ENCODE measurements at regions not wholly inside any gene's neighbourhood (a gene's known extent, or its start where the extent isn't known, plus 50 kb on each side); places are given as distances from the start of the nearest gene placed in this dataset.

DNA sequence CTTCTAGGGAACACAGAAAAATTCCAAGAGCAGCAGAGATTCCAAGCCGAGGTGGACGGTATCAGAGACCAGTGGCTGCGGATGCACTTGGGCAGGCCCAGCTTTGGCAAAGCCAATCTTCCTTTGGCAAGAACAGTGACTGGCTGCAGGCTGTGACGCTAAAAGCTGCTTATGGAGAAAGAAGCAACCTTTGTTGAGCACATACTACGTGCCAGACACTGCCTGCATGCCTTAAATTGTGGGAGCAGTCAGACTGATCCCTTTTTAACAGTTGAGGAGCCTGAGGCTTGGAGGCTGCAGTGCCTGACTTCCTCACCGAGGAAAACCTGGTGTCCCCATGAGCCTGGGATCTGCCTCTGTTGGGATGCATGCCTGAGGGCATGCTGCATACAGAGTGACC, 69.0 kb upstream of the AMZ2 start:
- Mint-ChIP-seq H3K9me3 (no peaks in the 10 kb centered on the region), H3K27ac (ENCODE audit: low read depth) (no peak overlapping the region), H3K4me1 (peaks cover 22% of the 10 kb centered on the region), H3K27me3 (no peaks in the 10 kb centered on the region), H3K4me3 (no peak overlapping the region), H3K36me3 (ENCODE audit: insufficient read depth) (peaks cover 25% of the 10 kb centered on the region)
- no peak for ATAC-seq (replicated peaks; ENCODE audit: extremely low read depth, poor library complexity, severe bottlenecking)
- DNase-seq (ENCODE audit: low spot score in 2 of 2): no peak

GRCh38 chr17:68179236-68179925, 68.5 kb upstream of the AMZ2 start:
- Mint-ChIP-seq H3K4me1 (peaks cover 28% of the 10 kb centered on the region), H3K9me3 (no peaks in the 10 kb centered on the region), H3K36me3 (ENCODE audit: insufficient read depth) (peaks cover 28% of the 10 kb centered on the region), H3K27ac (ENCODE audit: low read depth) (no peak overlapping the region), H3K4me3 (no peak overlapping the region), H3K27me3 (no peaks in the 10 kb centered on the region)
- DNase-seq (ENCODE audit: low spot score in 2 of 2) (no peak), ATAC-seq (replicated peaks; ENCODE audit: extremely low read depth, poor library complexity, severe bottlenecking) (no peak)

DNA sequence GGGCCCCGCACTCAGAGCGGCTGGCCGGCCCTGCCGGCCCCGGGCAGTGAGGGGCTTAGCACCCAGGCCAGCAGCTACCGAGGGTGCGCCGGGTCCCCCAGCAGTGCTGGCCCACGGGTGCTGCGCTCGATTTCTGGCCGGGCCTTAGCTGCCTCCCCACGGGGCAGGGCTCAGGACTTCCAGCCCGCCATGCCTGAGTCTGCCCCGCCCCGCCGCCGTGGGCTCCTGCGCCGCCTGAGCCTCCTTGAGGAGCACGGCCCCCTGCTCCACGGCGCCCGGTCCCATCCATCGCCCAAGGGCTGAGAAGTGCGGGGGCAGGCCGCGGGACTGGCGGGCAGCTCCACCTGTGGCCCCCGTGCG, 67.9 kb upstream of the AMZ2 start:
- Mint-ChIP-seq H3K36me3 (ENCODE audit: insufficient read depth) (peaks cover 30% of the 10 kb centered on the region), H3K4me3 (peak overlapping the region; percentile 89), H3K27ac (ENCODE audit: low read depth) (peak overlapping the region; percentile 96), H3K9me3 (no peaks in the 10 kb centered on the region), H3K27me3 (no peaks in the 10 kb centered on the region), H3K4me1 (peaks cover 33% of the 10 kb centered on the region)
- DNase-seq (ENCODE audit: low spot score in 2 of 2) (no peak), ATAC-seq (replicated peaks; ENCODE audit: extremely low read depth, poor library complexity, severe bottlenecking) (no peak)

DNA sequence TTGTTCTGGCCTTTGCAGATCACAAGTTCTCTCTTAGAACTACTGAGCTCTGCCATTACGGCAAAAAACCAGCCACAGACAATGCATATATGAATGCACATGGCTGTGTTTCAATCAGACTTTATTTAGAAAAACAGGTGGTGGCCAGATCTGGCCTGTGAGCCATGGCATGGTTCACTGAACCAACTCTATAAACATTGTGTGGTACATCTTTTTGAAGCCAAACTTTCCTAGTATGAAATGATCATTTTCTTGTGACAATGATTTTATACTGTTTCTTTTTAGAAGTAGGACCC, 65.9 kb upstream of the AMZ2 start:
- H3K36me3 Mint-ChIP-seq (ENCODE audit: insufficient read depth): peaks cover 33% of the 10 kb centered on the region
- peak overlapping the region; percentile 96 for H3K27ac Mint-ChIP-seq (ENCODE audit: low read depth)
- no peak for DNase-seq (ENCODE audit: low spot score in 2 of 2)
- no peak for ATAC-seq (replicated peaks; ENCODE audit: extremely low read depth, poor library complexity, severe bottlenecking)
- no peaks in the 10 kb centered on the region for H3K9me3 Mint-ChIP-seq
- no peaks in the 10 kb centered on the region for H3K27me3 Mint-ChIP-seq
- H3K4me3 Mint-ChIP-seq: peak overlapping the region; percentile 89
- H3K4me1 Mint-ChIP-seq: peaks cover 43% of the 10 kb centered on the region

GRCh38 chr17:68182940-68183551, 64.8 kb upstream of the AMZ2 start:
- ATAC-seq (replicated peaks; ENCODE audit: extremely low read depth, poor library complexity, severe bottlenecking): peak; percentile 63
- DNase-seq (ENCODE audit: low spot score in 2 of 2): peak in 1 of 2 donors; percentile 66
- Mint-ChIP-seq H3K36me3 (ENCODE audit: insufficient read depth) (peaks cover 40% of the 10 kb centered on the region), H3K27me3 (no peaks in the 10 kb centered on the region), H3K4me3 (peak overlapping the region; percentile 89), H3K27ac (ENCODE audit: low read depth) (peak overlapping the region; percentile 96), H3K9me3 (no peaks in the 10 kb centered on the region), H3K4me1 (peaks cover 53% of the 10 kb centered on the region)

DNA sequence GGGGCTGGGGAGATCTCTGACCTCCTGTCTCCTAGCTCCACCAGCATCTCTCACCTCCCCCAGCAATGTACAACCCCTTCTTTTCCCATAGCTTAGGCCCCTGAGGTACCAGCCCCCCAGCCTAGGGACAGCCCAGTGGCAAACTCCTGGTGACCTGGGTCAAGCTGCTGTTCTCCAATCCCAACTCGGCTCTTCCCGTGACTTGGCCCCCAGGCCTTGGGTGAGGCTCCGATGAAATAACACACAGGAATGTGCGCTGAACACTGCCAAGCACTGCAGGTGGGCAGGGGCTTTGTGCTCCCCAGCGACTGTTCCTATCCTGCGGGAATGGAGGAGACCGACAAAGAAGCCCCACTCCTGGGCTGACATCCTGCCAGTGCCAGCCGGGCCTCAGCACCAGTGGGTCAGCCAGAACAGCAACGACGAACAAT, 63.7 kb upstream of the AMZ2 start:
- Mint-ChIP-seq H3K9me3 (no peaks in the 10 kb centered on the region), H3K36me3 (ENCODE audit: insufficient read depth) (peaks cover 42% of the 10 kb centered on the region), H3K4me1 (peaks cover 53% of the 10 kb centered on the region), H3K27ac (ENCODE audit: low read depth) (peak overlapping the region; percentile 96), H3K4me3 (peak overlapping the region; percentile 89), H3K27me3 (no peaks in the 10 kb centered on the region)
- ATAC-seq (replicated peaks; ENCODE audit: extremely low read depth, poor library complexity, severe bottlenecking) (no peak), DNase-seq (ENCODE audit: low spot score in 2 of 2) (peak in 1 of 2 donors; percentile 12)

DNA sequence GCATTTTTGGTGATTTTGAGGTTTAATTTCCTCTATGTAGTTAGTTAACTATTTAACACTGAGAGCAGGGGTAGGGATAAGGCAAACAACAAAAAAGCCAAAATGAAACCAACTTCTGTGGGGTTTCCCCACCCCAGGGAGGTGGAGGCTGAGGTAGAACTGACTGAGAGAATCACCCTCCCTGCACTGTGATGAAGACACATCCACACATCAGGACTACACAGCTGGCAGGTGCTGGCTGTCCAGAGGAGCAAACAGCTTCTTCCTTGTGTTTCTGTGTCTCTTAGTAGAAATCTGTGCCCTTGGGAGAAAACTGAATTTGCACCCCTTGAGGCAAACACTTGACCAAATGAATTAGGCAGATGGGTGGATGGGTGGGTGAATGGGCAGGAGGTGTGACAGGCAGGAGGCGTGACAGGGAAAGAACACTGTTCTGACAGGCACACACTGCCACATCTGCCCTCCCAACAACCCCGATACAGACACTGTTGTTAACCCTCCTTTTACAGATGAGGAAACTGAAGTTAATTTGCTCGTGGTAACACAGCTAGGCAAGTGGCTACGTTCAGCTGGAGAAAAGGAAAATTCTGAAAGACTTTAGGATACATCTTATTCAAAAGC, 62.9 kb upstream of the AMZ2 start:
- peak; percentile 30 to 69 for DNase-seq (ENCODE audit: low spot score in 2 of 2)
- peak; percentile 65 for ATAC-seq (replicated peaks; ENCODE audit: extremely low read depth, poor library complexity, severe bottlenecking)
- H3K4me1 Mint-ChIP-seq: peaks cover 57% of the 10 kb centered on the region
- no peaks in the 10 kb centered on the region for H3K27me3 Mint-ChIP-seq
- H3K4me3 Mint-ChIP-seq: peak overlapping the region; percentile 89
- H3K36me3 Mint-ChIP-seq (ENCODE audit: insufficient read depth): peaks cover 49% of the 10 kb centered on the region
- no peaks in the 10 kb centered on the region for H3K9me3 Mint-ChIP-seq
- peak overlapping the region; percentile 96 for H3K27ac Mint-ChIP-seq (ENCODE audit: low read depth)

DNA sequence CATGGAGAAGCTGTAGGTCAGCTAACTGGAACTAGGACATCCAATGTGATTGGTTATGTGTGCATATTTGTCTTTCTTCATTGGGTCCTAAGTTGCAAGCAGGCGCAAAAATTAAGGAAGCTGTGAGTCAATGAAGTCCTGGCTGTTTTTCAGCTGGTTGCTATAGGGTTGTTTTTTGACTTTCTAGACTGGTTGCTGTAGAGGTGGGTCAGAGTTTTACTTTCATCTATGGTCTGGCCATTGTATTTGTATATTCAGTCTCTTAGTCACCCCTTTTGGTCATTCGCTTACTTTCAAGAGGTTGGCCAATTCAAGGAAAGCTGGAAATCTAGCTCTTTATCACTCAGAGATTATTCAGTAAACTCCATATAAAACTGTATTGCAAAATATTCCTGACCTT, 62.0 kb upstream of the AMZ2 start:
- no peak for ATAC-seq (replicated peaks; ENCODE audit: extremely low read depth, poor library complexity, severe bottlenecking)
- H3K4me1 Mint-ChIP-seq: peaks cover 52% of the 10 kb centered on the region
- H3K27me3 Mint-ChIP-seq: no peaks in the 10 kb centered on the region
- DNase-seq (ENCODE audit: low spot score in 2 of 2): no peak
- peak overlapping the region; percentile 96 for H3K27ac Mint-ChIP-seq (ENCODE audit: low read depth)
- no peaks in the 10 kb centered on the region for H3K9me3 Mint-ChIP-seq
- H3K4me3 Mint-ChIP-seq: peak overlapping the region; percentile 89
- H3K36me3 Mint-ChIP-seq (ENCODE audit: insufficient read depth): peaks cover 43% of the 10 kb centered on the region

GRCh38 chr17:68190495-68190894, 57.3 kb upstream of the AMZ2 start:
- no peak for ATAC-seq (replicated peaks; ENCODE audit: extremely low read depth, poor library complexity, severe bottlenecking)
- no peaks in the 10 kb centered on the region for H3K27me3 Mint-ChIP-seq
- no peak overlapping the region for H3K4me3 Mint-ChIP-seq
- peaks cover 47% of the 10 kb centered on the region for H3K4me1 Mint-ChIP-seq
- DNase-seq (ENCODE audit: low spot score in 2 of 2): no peak
- peaks cover 21% of the 10 kb centered on the region for H3K36me3 Mint-ChIP-seq (ENCODE audit: insufficient read depth)
- H3K27ac Mint-ChIP-seq (ENCODE audit: low read depth): peak overlapping the region; percentile 53
- no peaks in the 10 kb centered on the region for H3K9me3 Mint-ChIP-seq

DNA sequence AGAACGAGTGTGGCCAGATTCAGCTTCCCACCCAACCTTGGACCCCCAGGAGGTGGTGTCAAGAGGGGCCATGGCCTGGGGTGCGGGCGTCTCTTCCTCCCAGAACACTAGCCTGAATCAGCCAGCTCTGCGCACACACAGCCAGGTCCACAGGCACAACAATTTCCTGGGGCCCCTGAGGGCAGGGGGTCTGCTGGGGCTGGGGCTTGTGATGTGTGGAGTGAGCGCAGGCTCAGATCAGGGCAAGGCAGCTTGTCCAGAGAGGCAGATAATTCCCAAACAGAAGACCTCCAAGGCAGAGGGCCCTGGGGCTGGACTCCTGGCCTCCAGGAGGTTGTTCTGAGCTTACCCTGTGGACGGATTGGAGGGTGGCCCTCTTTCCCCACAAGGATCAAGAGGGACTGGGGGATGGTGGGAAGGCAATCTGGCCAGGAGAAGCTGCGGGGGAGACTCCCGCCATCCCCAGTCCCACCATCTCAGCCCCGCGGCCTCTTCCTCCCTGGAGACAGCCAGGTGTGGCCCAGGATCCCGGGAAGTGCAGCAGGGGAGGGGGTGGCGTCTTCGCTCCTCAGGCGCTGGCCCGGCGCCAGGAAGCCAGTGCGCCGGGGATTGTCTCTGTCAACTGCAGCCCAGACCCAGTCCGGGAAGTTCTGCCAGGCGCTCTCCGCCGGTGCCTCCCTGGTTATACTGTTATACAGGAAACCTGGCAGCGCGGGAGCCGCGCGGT, 52.0 kb upstream of the AMZ2 start:
- peaks cover 14% of the 10 kb centered on the region for H3K36me3 Mint-ChIP-seq (ENCODE audit: insufficient read depth)

GRCh38 chr17:68196394-68197090, 51.3 kb upstream of the AMZ2 start:
- Mint-ChIP-seq H3K4me3 (peak overlapping the region; percentile 82), H3K27me3 (no peaks in the 10 kb centered on the region), H3K27ac (ENCODE audit: low read depth) (no peak overlapping the region), H3K4me1 (peaks cover 50% of the 10 kb centered on the region), H3K9me3 (no peaks in the 10 kb centered on the region), H3K36me3 (ENCODE audit: insufficient read depth) (peaks cover 14% of the 10 kb centered on the region)
- no peak for ATAC-seq (replicated peaks; ENCODE audit: extremely low read depth, poor library complexity, severe bottlenecking)
- DNase-seq (ENCODE audit: low spot score in 2 of 2): no peak

More for the DNA sequence above, 52.0 kb upstream of the AMZ2 start:
- Mint-ChIP-seq H3K27ac (ENCODE audit: low read depth) (peak overlapping the region; percentile 46), H3K4me1 (peaks cover 46% of the 10 kb centered on the region), H3K4me3 (peak overlapping the region; percentile 82), H3K9me3 (no peaks in the 10 kb centered on the region), H3K27me3 (no peaks in the 10 kb centered on the region)
- ATAC-seq (replicated peaks; ENCODE audit: extremely low read depth, poor library complexity, severe bottlenecking) (no peak), DNase-seq (ENCODE audit: low spot score in 2 of 2) (no peak)
